Upper lobe of right lung (tissue), 1 donor: ENCODE measurements at regions not wholly inside any gene's neighbourhood (a gene's known extent, or its start where the extent isn't known, plus 50 kb on each side); places are given as distances from the start of the nearest gene placed in this dataset.

Experiments
- ATAC-seq: fragments of 200-7000 bp; cut with Tn5 transposase; one replicate; pipeline ENCODE4 v1.9.1; 2020; ENCODE audit warnings: mild to moderate bottlenecking, moderate library complexity
- DNase-seq: peaks from one replicate; pipeline ENCODE4 v3.0.0-alpha.2; 2020
- H3K27ac ChIP-seq: fragments of 200-600 bp; one replicate; pipeline ENCODE4 v1.8.0; 2022
- H3K27me3 ChIP-seq: fragments of 200-600 bp; one replicate; pipeline ENCODE4 v1.8.0; 2022; ENCODE audit warnings: mild to moderate bottlenecking
- H3K36me3 ChIP-seq: fragments of 200-600 bp; one replicate; pipeline ENCODE4 v1.8.0; 2022
- H3K4me1 ChIP-seq: fragments of 200-600 bp; one replicate; pipeline ENCODE4 v1.8.0; 2022
- H3K4me3 ChIP-seq: fragments of 200-600 bp; one replicate; pipeline ENCODE4 v1.8.0; 2022; ENCODE audit warnings: mild to moderate bottlenecking
- H3K9me3 ChIP-seq: fragments of 200-600 bp; one replicate; pipeline ENCODE4 v1.8.0; 2022
- CTCF ChIP-seq: fragments of 200-600 bp; IDR thresholded peaks from one replicate; pipeline ENCODE4 v1.8.0; 2022; ENCODE audit warnings: antibody characterized with exemption
- intact Hi-C: fragments of 100-400 bp; cut with DNase I; formaldehyde crosslinking; loops from one replicate; pipeline ENCODE4 v1.11.0; 2022
- donor health status: DM: no; HTN: yes; CAD: no; lungs with severe emphysema.

- no peak for TF ChIP-seq CTCF
- intact Hi-C loops, result no loop called here
- no peaks in the 10 kb centered on the region for H3K36me3 ChIP-seq
- H3K4me1 ChIP-seq, result no peaks in the 10 kb centered on the region
- H3K4me3 ChIP-seq, result no peak overlapping the region
- ATAC-seq (no peak), DNase-seq (no peak)
- no peaks in the 10 kb centered on the region for H3K27me3 ChIP-seq
- H3K27ac ChIP-seq, result no peak overlapping the region
- H3K9me3 ChIP-seq, result no peaks in the 10 kb centered on the region
Measured at GRCh38 chr10:57628592-57629284, 639.0 kb downstream of the IPMK start.

GRCh38 chr10:57627642-57628178 lies 640.0 kb downstream of the IPMK start:
- Histone ChIP-seq H3K9me3 (no peaks in the 10 kb centered on the region), H3K4me3 (no peak overlapping the region), H3K27me3 (no peaks in the 10 kb centered on the region), H3K27ac (no peak overlapping the region), H3K36me3 (no peaks in the 10 kb centered on the region), H3K4me1 (no peaks in the 10 kb centered on the region)
- DNase-seq (no peak), ATAC-seq (no peak)
- intact Hi-C loops, result no loop called here
- TF ChIP-seq CTCF, result no peak

GRCh38 chr10:57624856-57625592 lies 642.7 kb downstream of the IPMK start:
- DNase-seq (no peak), ATAC-seq (no peak)
- Histone ChIP-seq H3K27ac (no peak overlapping the region), H3K36me3 (no peaks in the 10 kb centered on the region), H3K4me3 (no peak overlapping the region), H3K4me1 (no peaks in the 10 kb centered on the region), H3K27me3 (no peaks in the 10 kb centered on the region), H3K9me3 (no peaks in the 10 kb centered on the region)
- TF ChIP-seq CTCF, result no peak
- intact Hi-C loops, result no loop called here

GRCh38 chr10:57624066-57624465 lies 643.6 kb downstream of the IPMK start:
- H3K4me1 ChIP-seq, result no peaks in the 10 kb centered on the region
- H3K9me3 ChIP-seq, result no peaks in the 10 kb centered on the region
- no peak overlapping the region for H3K27ac ChIP-seq
- ATAC-seq, result no peak
- intact Hi-C loops, result no loop called here
- no peaks in the 10 kb centered on the region for H3K36me3 ChIP-seq
- H3K27me3 ChIP-seq, result no peaks in the 10 kb centered on the region
- no peak for DNase-seq
- no peak for TF ChIP-seq CTCF
- H3K4me3 ChIP-seq, result no peak overlapping the region

- no peak for TF ChIP-seq CTCF
- no peak overlapping the region for H3K4me3 ChIP-seq
- no peak overlapping the region for H3K27ac ChIP-seq
- ATAC-seq (no peak), DNase-seq (no peak)
- intact Hi-C loops, result no loop called here
- no peaks in the 10 kb centered on the region for H3K36me3 ChIP-seq
- H3K4me1 ChIP-seq, result no peaks in the 10 kb centered on the region
- no peaks in the 10 kb centered on the region for H3K9me3 ChIP-seq
- no peaks in the 10 kb centered on the region for H3K27me3 ChIP-seq
Measured at GRCh38 chr10:57621466-57621865, 646.2 kb downstream of the IPMK start.
